ENCODE measurements at regions not wholly inside any gene's neighbourhood (a gene's known extent, or its start where the extent isn't known, plus 50 kb on each side); places are given as distances from the start of the nearest gene placed in this dataset.

- no peak; the same call in 1 of the 2 replicates for TF ChIP-seq ZNF607 (CRISPR knock-in tag; IDR thresholded peaks at IDR 0.05; ENCODE audit: borderline replicate concordance)
- TF ChIP-seq KDM2A (CRISPR knock-in tag; IDR thresholded peaks at IDR 0.05; ENCODE audit: borderline replicate concordance, low read depth) = peak; percentile 48; the same call in 1 of the 2 replicates
- no peak for TF ChIP-seq MLXIP (CRISPR knock-in tag; IDR thresholded peaks at IDR 0.05; ENCODE audit: borderline replicate concordance)
- TF ChIP-seq ZSCAN25 (CRISPR knock-in tag; IDR thresholded peaks at IDR 0.05) = no peak
- TF ChIP-seq GTF2F1 (IDR thresholded peaks at IDR 0.05; ENCODE audit: low read length) = no peak
- peak; percentile 52 for TF ChIP-seq ZEB1 (IDR thresholded peaks at IDR 0.05; ENCODE audit: insufficient replicate concordance, low read depth)
- TF ChIP-seq ZNF776 (CRISPR knock-in tag; IDR thresholded peaks at IDR 0.05) = 0 out of 2 replicates have a peak, but pooled peaks have one; percentile 64
- TF ChIP-seq SP140L (CRISPR knock-in tag; IDR thresholded peaks at IDR 0.05; ENCODE audit: borderline replicate concordance) = 0 out of 2 replicates have a peak, but pooled peaks have one; percentile 41
- TF ChIP-seq ZHX1 (CRISPR knock-in tag; IDR thresholded peaks at IDR 0.05; ENCODE audit: low read depth) = no peak
- TF ChIP-seq YEATS4 (CRISPR knock-in tag; IDR thresholded peaks at IDR 0.05; ENCODE audit: borderline replicate concordance) = peak; percentile 41
- no peak for TF ChIP-seq NR2F6 (IDR thresholded peaks at IDR 0.05)
- no peak for TF ChIP-seq NR2F6 (CRISPR knock-in tag; IDR thresholded peaks at IDR 0.05)
- peak; percentile 64 for TF ChIP-seq ZFX (CRISPR knock-in tag; IDR thresholded peaks at IDR 0.05; ENCODE audit: low read depth)
- TF ChIP-seq MTF2 (CRISPR knock-in tag; IDR thresholded peaks at IDR 0.05; ENCODE audit: borderline replicate concordance) = peak; percentile 97
- peak; percentile 14; the same call in 1 of the 2 replicates for TF ChIP-seq THAP11 (CRISPR knock-in tag; IDR thresholded peaks at IDR 0.05)
- TF ChIP-seq NCOA1 (CRISPR knock-in tag; IDR thresholded peaks at IDR 0.05) = 0 out of 2 replicates have a peak, but pooled peaks have one; percentile 31
- no peak for TF ChIP-seq RFX5 (IDR thresholded peaks at IDR 0.05; ENCODE audit: low read depth, low read length)
- TF ChIP-seq POLR2AphosphoS2 (IDR thresholded peaks at IDR 0.05; ENCODE audit: low read depth, low read length) = no peak
- TF ChIP-seq ZNF777 (CRISPR knock-in tag; IDR thresholded peaks at IDR 0.05) = peak; percentile 99
- peak; percentile 32 for TF ChIP-seq HNRNPK (IDR thresholded peaks at IDR 0.05; ENCODE audit: low read depth, low read length, poor library complexity, severe bottlenecking)
- TF ChIP-seq FOXK1 (CRISPR knock-in tag; IDR thresholded peaks at IDR 0.05; ENCODE audit: borderline replicate concordance, low read depth) = no peak
- peak; percentile 56 for TF ChIP-seq PHF8 (CRISPR knock-in tag; IDR thresholded peaks at IDR 0.05)
- 0 out of 2 replicates have a peak, but pooled peaks have one; percentile 46 for TF ChIP-seq HINFP (CRISPR knock-in tag; IDR thresholded peaks at IDR 0.05; ENCODE audit: low read depth)
- TF ChIP-seq RXRA (CRISPR knock-in tag; IDR thresholded peaks at IDR 0.05) = 0 out of 2 replicates have a peak, but pooled peaks have one; percentile 7
These were observed 109.5 kb upstream of the DOCK9 start (continued) for GRCh38 chr13:99087098-99087953.

Data from HepG2 (cell line).